Breast epithelium (tissue), 4 donors: ENCODE measurements at regions not wholly inside any gene's neighbourhood (a gene's known extent, or its start where the extent isn't known, plus 50 kb on each side); places are given as distances from the start of the nearest gene placed in this dataset.

Experiments used
- DNase-seq, 2 donors: peaks; one replicate each; pipeline ENCODE4 v3.0.0-alpha.2; 2019; ENCODE audit warnings: low spot score in 2 of 2
- H3K27ac ChIP-seq, 2 donors: fragments of 200-600 bp; sonication (generic) in 1 of 2; one replicate each; pipeline ENCODE4 v1.5.1; 2016 to 2019; ENCODE audit warnings: mild to moderate bottlenecking in 1 of 2
- H3K27me3 ChIP-seq, 2 donors: fragments of 200-600 bp; sonication (generic) in 1 of 2; one replicate each; pipeline versions ENCODE4 v1.5.1 to v1.6.0; 2017 to 2019; ENCODE audit warnings: control low read depth in 1 of 2, mild to moderate bottlenecking in 1 of 2
- H3K36me3 ChIP-seq: fragments of 200-600 bp; one replicate; pipeline ENCODE4 v1.5.1; 2019
- H3K4me1 ChIP-seq, 2 donors: fragments of 200-600 bp; sonication (generic); one replicate each; pipeline ENCODE4 v1.5.1; 2016 to 2019; ENCODE audit warnings: control low read depth in 1 of 2
- H3K4me3 ChIP-seq, 3 donors: fragments of 200-600 bp; sonication (generic); 1 replicate in 2 of 3; 2 replicates in 1 of 3; pipeline ENCODE4 v1.5.1; 2016 to 2019; ENCODE audit warnings: mild to moderate bottlenecking in 3 of 3, moderate library complexity in 2 of 3
- H3K9me3 ChIP-seq, 2 donors: fragments of 200-600 bp; sonication (generic) in 1 of 2; one replicate each; pipeline ENCODE4 v1.5.1; 2016 to 2019; ENCODE audit warnings: control low read depth in 1 of 2
- CTCF ChIP-seq, 3 donors: fragments of 450-650 bp; IDR thresholded peaks; one replicate each; pipeline ENCODE4 v1.5.1; 2016 to 2017; ENCODE audit warnings: antibody characterized with exemption in 3 of 3, mild to moderate bottlenecking in 3 of 3, moderate library complexity in 3 of 3
- POLR2A ChIP-seq: fragments of 450-650 bp; IDR thresholded peaks from one replicate; pipeline ENCODE4 v1.6.1; 2016; ENCODE audit warnings: antibody characterized with exemption, mild to moderate bottlenecking, moderate library complexity
- POLR2AphosphoS5 ChIP-seq, 3 donors: sonication (generic); formaldehyde crosslinking; IDR thresholded peaks; one replicate each; pipeline ENCODE4 v1.6.1; 2017; ENCODE audit warnings: antibody characterized with exemption in 3 of 3
- intact Hi-C: fragments of 100-400 bp; cut with DNase I; formaldehyde crosslinking; loops from one replicate; pipeline ENCODE4 v1.15.1; 2023; ENCODE audit warnings: low total_unique reads

DNA sequence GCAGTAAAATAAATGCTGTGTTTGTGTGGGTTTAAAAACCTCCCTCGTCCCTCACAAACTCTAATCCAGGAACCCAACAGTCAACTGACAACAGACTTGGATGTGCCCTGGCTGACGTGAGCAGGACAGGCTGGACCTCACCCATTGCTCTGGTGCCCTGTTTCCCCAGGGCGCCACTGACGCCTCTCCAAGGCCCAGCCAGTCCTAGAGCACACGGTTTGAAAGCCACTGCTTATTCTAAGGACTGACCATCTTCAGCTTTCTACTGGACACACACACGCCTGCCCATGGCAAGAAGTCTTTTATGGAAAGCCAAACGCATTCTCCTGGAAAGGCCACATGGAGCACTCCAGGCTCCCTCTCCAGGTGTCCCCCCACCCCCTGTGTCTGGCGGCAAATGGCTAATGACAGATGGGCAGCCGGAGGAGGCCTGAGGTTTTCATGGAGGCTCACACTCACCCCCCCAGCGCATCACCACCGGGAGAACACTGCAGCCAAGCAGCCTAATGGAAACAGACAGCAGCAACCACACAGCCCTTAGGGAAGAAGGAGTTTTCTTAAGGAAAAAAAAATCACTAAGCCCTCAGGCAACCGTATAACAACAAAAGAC lies 319.2 kb downstream of the SOX9 start:
- DNase-seq, result no peak
- H3K27me3 ChIP-seq, result no peaks in the 10 kb centered on the region
- no peak for TF ChIP-seq POLR2A
- TF ChIP-seq CTCF (IDR thresholded peaks at IDR 0.05), result no peak
- TF ChIP-seq POLR2AphosphoS5 (IDR thresholded peaks at IDR 0.05), result no peak
- no peaks in the 10 kb centered on the region for H3K9me3 ChIP-seq
- H3K27ac ChIP-seq, result no peak overlapping the region
- H3K4me3 ChIP-seq, result no peak overlapping the region
- intact Hi-C loops, result no loop called here
- H3K4me1 ChIP-seq, result no peaks in the 10 kb centered on the region
- H3K36me3 ChIP-seq, result no peaks in the 10 kb centered on the region

DNA sequence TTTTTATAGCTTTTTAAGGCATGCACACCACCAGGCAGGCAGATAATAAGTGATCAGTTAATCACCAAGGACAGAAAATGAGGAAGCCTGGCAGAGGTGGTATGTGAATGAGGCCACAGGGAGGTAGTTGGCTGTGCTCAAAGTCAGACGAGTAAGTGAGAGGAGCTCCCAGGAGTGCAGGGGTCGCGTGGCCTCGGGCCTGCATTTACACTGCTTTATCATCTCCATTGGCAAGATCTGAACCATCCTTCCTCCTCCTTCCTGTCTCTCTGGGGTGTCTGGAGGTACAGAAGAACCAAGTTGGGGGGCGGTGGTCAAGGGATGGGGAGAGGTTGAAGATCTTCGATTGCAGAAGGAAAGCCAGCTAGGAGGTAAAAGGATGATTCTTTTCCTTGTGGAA lies 320.1 kb downstream of the SOX9 start:
- DNase-seq, result no peak
- Histone ChIP-seq H3K36me3 (no peaks in the 10 kb centered on the region), H3K9me3 (no peaks in the 10 kb centered on the region), H3K4me3 (no peak overlapping the region), H3K4me1 (no peaks in the 10 kb centered on the region), H3K27me3 (no peaks in the 10 kb centered on the region), H3K27ac (no peak overlapping the region)
- no peak for TF ChIP-seq POLR2AphosphoS5 (IDR thresholded peaks at IDR 0.05)
- no peak for TF ChIP-seq CTCF (IDR thresholded peaks at IDR 0.05)
- TF ChIP-seq POLR2A, result no peak
- intact Hi-C loops, result no loop called here

GRCh38 chr17:72441909-72442308 lies 321.1 kb downstream of the SOX9 start:
- H3K36me3 ChIP-seq, result no peaks in the 10 kb centered on the region
- no peak for DNase-seq

DNA sequence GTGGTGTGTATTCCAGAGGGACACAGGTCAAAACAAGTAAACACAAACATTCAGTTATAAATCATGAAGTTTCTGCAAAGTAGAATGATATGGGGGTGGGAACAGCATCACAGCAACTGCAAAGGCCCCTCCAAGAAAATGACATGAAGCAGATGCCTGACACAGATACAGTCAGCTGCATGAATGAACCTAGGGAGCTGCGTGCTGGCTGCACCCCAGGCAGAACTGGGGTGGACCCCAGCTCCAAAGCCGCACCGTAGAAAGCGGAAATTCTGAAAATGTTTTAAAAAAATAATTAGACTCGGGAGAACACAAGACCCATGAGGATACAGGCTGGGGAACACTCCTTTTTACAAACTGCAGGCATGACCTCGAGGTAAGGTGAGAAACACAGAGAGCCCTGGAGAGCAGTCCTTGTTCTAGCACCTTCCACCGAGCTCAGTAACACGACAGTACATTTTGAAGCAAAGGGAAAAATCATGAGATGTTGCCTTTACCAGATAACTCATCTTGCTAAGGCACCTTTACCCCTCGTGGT lies 323.8 kb downstream of the SOX9 start:
- Histone ChIP-seq H3K4me3 (no peak overlapping the region), H3K27ac (no peak overlapping the region), H3K27me3 (no peaks in the 10 kb centered on the region), H3K9me3 (no peaks in the 10 kb centered on the region), H3K36me3 (no peaks in the 10 kb centered on the region), H3K4me1 (no peaks in the 10 kb centered on the region)
- intact Hi-C loops, result no loop called here
- DNase-seq, result no peak
- no peak for TF ChIP-seq POLR2AphosphoS5 (IDR thresholded peaks at IDR 0.05)
- no peak for TF ChIP-seq POLR2A
- no peak for TF ChIP-seq CTCF (IDR thresholded peaks at IDR 0.05)

More at GRCh38 chr17:72441909-72442308, 321.1 kb downstream of the SOX9 start:
- Histone ChIP-seq H3K4me1 (no peaks in the 10 kb centered on the region), H3K27me3 (no peaks in the 10 kb centered on the region), H3K27ac (no peak overlapping the region), H3K4me3 (no peak overlapping the region), H3K9me3 (no peaks in the 10 kb centered on the region)
- no peak for TF ChIP-seq POLR2AphosphoS5 (IDR thresholded peaks at IDR 0.05)
- no peak for TF ChIP-seq CTCF (IDR thresholded peaks at IDR 0.05)
- no peak for TF ChIP-seq POLR2A
- intact Hi-C loops, result no loop called here

GRCh38 chr17:72445055-72445991 lies 324.5 kb downstream of the SOX9 start:
- Histone ChIP-seq H3K36me3 (no peaks in the 10 kb centered on the region), H3K27me3 (no peaks in the 10 kb centered on the region), H3K4me1 (no peaks in the 10 kb centered on the region), H3K9me3 (no peaks in the 10 kb centered on the region), H3K4me3 (no peak overlapping the region), H3K27ac (no peak overlapping the region)
- no peak for TF ChIP-seq POLR2AphosphoS5 (IDR thresholded peaks at IDR 0.05)
- TF ChIP-seq POLR2A, result no peak
- TF ChIP-seq CTCF (IDR thresholded peaks at IDR 0.05), result no peak
- DNase-seq, result no peak
- intact Hi-C loops, result no loop called here
